Gastrocnemius medialis (tissue), 4 donors: ENCODE measurements at regions not wholly inside any gene's neighbourhood (a gene's known extent, or its start where the extent isn't known, plus 50 kb on each side); places are given as distances from the start of the nearest gene placed in this dataset.

Experiments used
- ATAC-seq, 2 donors: fragments of 150-250 bp; one replicate each; pipeline ENCODE4 v1.9.1; 2016
- DNase-seq, 2 donors: peaks; one replicate each; pipeline ENCODE4 v3.0.0-alpha.2; 2019
- H3K27ac ChIP-seq, 4 donors: fragments of 200-600 bp; sonication (generic); 1 replicate in 1 of 4; 2 replicates in 3 of 4; pipeline ENCODE4 v1.5.1; 2016 to 2018; ENCODE audit warnings: mild to moderate bottlenecking in 2 of 4, moderate library complexity in 1 of 4
- H3K27me3 ChIP-seq, 3 donors: fragments of 200-600 bp; sonication (generic) in 2 of 3; 1 replicate in 1 of 3; 2 replicates in 2 of 3; pipeline versions ENCODE4 v1.5.1 to v1.6.0; 2016 to 2019; ENCODE audit warnings: mild to moderate bottlenecking in 1 of 3, moderate library complexity in 1 of 3
- H3K36me3 ChIP-seq, 2 donors: fragments of 200-600 bp; sonication (generic) in 1 of 2; one replicate each; pipeline ENCODE4 v1.5.1; 2017 to 2018
- H3K4me1 ChIP-seq, 2 donors: fragments of 200-600 bp; sonication (generic) in 1 of 2; one replicate each; pipeline ENCODE4 v1.5.1; 2016 to 2017; ENCODE audit warnings: mild to moderate bottlenecking in 2 of 2
- H3K4me3 ChIP-seq, 4 donors: fragments of 200-600 bp; sonication (generic) in 3 of 4; 1 replicate in 1 of 4; 2 replicates in 3 of 4; pipeline ENCODE4 v1.5.1; 2016 to 2019; ENCODE audit warnings: mild to moderate bottlenecking in 2 of 4
- H3K9me3 ChIP-seq, 3 donors: fragments of 200-600 bp; sonication (generic) in 2 of 3; 1 replicate in 1 of 3; 2 replicates in 2 of 3; pipeline ENCODE4 v1.5.1; 2016 to 2019
- POLR2A ChIP-seq, 2 donors: fragments of 450-650 bp; IDR thresholded peaks; one replicate each; pipeline ENCODE4 v1.6.1; 2017; ENCODE audit warnings: antibody characterized with exemption in 2 of 2, mild to moderate bottlenecking in 2 of 2, moderate library complexity in 2 of 2
- in situ Hi-C, 4 donors: fragments of 200-750 bp; cut with MboI; loops; one replicate each; pipeline versions ENCODE4 v1.15.0 to v1.8.0; 2017; ENCODE audit warnings: low sequenced_read_pairs in 4 of 4
- intact Hi-C: fragments of 100-400 bp; cut with DNase I; formaldehyde crosslinking; loops from one replicate; pipeline ENCODE4 v1.15.1; 2023; ENCODE audit warnings: low total_unique reads
- TF ChIP-seq, protein P1 (sequence below), 5 experiments: fragments of 450-650 bp in 3 of 5; fragments of 200-600 bp in 2 of 5; sonication (generic) in 2 of 5; IDR thresholded peaks in 4 of 5; conservative IDR thresholded peaks in 1 of 5; 1 replicate in 4 of 5; 2 replicates in 1 of 5; pipeline ENCODE4 v1.5.1; 2016 to 2019; ENCODE audit warnings: antibody characterized with exemption in 5 of 5, mild to moderate bottlenecking in 3 of 5, moderate library complexity in 3 of 5

DNA sequence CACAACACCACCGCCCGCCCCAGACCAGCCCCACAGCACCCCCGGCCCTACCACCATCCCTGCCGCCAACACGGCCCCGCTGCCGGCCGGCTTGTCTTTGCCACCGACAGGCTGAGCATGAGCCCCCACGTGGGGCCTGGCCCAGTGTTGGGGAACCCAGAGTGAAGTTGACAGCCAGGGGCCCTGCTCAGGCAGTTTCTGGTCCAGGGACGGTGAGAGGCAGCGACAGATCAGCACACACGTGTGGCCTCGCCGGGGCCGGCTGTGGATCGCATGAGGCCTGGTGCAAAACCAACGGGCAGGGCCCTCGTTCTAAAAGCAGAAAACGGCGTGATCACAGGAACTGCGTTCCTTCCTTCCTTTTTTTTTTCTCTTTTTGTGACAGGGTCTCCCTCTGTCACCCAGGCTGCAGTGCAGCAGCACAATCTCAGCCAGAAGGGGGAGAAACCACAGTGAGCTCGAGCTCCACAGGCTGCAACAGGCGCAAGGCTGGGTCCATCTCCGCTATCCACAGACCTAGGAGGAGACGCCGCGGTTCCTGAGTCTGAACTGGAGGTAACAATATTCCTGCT is 50.5 kb upstream of the FBRSL1 start:
- ATAC-seq (no peak), DNase-seq (no peak)
- in situ Hi-C loops = no loop called here
- Histone ChIP-seq H3K36me3 (no peaks in the 10 kb centered on the region), H3K27me3 (peaks cover 5 to 16% (median 12%) of the 10 kb centered on the region in 3 donors), H3K27ac (no peak overlapping the region), H3K9me3 (no peaks in the 10 kb centered on the region), H3K4me1 (no peaks in the 10 kb centered on the region), H3K4me3 (no peak overlapping the region)
- TF ChIP-seq, protein P1, sequence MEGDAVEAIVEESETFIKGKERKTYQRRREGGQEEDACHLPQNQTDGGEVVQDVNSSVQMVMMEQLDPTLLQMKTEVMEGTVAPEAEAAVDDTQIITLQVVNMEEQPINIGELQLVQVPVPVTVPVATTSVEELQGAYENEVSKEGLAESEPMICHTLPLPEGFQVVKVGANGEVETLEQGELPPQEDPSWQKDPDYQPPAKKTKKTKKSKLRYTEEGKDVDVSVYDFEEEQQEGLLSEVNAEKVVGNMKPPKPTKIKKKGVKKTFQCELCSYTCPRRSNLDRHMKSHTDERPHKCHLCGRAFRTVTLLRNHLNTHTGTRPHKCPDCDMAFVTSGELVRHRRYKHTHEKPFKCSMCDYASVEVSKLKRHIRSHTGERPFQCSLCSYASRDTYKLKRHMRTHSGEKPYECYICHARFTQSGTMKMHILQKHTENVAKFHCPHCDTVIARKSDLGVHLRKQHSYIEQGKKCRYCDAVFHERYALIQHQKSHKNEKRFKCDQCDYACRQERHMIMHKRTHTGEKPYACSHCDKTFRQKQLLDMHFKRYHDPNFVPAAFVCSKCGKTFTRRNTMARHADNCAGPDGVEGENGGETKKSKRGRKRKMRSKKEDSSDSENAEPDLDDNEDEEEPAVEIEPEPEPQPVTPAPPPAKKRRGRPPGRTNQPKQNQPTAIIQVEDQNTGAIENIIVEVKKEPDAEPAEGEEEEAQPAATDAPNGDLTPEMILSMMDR (IDR thresholded peaks at IDR 0.05 in 4 of 5, conservative IDR thresholded peaks at IDR 0.05 in 1 of 5) = no peak
- no peak for TF ChIP-seq POLR2A (IDR thresholded peaks at IDR 0.05)
- intact Hi-C loops = no loop called here

DNA sequence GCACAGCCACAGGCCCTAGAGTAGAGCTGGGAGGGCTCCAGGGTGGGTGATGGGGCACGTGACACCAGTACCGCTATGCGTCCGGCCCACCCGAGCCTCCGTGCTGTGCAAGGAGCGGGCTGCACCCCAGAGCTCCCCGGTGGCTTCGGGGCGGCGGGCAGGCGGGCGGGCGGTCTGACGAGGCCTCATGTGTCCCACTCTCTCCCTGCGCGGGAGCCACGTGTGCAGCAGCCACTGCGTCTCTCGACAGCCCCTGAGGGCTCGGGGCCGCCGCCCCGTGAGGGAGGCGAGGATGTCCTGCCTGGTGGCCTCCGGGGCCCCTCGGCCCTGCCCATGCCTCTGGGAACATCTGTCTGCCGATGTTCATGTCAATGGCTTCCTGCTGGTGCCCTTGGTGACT is 51.2 kb upstream of the FBRSL1 start:
- Histone ChIP-seq H3K27ac (no peak overlapping the region), H3K36me3 (no peaks in the 10 kb centered on the region), H3K9me3 (no peaks in the 10 kb centered on the region), H3K4me1 (no peaks in the 10 kb centered on the region), H3K4me3 (no peak overlapping the region), H3K27me3 (peaks cover 12 to 19% (median 15%) of the 10 kb centered on the region in 3 donors)
- in situ Hi-C loops (no loop called here), intact Hi-C loops (no loop called here)
- TF ChIP-seq POLR2A (IDR thresholded peaks at IDR 0.05) = no peak
- TF ChIP-seq, protein P1 (IDR thresholded peaks at IDR 0.05 in 4 of 5, conservative IDR thresholded peaks at IDR 0.05 in 1 of 5) = no peak
- ATAC-seq = no peak
- DNase-seq = no peak

DNA sequence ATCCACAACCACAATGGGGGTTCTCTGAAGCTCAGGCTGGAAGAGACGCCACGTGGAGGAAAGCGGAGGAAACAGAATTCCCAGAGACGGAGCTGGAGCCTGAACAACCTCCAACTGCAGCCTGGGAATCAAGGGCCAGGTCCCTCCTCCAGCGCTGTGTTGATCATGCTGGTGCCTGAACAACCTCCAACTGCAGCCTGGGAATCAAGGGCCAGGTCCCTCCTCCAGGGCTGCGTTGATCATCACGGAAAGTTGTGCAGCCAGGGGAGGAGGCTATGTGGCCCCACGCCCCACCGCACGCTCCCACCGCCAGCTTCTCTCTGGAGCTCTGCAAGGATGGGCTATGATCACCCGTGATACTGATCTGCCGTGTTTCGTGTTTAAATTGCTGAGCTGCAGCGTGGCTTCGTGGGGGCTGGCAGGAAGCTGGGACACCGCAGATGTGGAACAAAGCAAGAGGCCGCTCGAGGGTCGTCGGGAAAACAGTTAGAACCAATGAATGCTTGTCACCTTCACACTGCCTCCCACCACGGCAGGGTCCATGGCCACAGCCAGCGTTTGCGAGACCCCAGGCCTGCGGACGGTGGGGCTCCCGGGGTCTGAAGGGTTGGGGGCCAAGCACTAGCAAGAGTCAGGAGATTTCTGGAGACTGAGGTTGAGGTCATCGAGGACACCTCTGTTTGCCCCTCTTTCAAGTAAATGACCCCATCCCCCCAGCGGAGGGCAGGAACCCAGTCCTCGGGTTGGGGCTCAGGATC is 51.8 kb upstream of the FBRSL1 start:
- in situ Hi-C loops = no loop called here
- Histone ChIP-seq H3K36me3 (no peaks in the 10 kb centered on the region), H3K4me1 (no peaks in the 10 kb centered on the region), H3K4me3 (no peak overlapping the region), H3K27me3 (peaks cover 18 to 21% (median 20%) of the 10 kb centered on the region in 3 donors), H3K9me3 (no peaks in the 10 kb centered on the region), H3K27ac (no peak overlapping the region)
- TF ChIP-seq, protein P1 (IDR thresholded peaks at IDR 0.05 in 4 of 5, conservative IDR thresholded peaks at IDR 0.05 in 1 of 5) = no peak
- TF ChIP-seq POLR2A (IDR thresholded peaks at IDR 0.05) = no peak
- intact Hi-C loops = no loop called here
- ATAC-seq (no peak), DNase-seq (no peak)

DNA sequence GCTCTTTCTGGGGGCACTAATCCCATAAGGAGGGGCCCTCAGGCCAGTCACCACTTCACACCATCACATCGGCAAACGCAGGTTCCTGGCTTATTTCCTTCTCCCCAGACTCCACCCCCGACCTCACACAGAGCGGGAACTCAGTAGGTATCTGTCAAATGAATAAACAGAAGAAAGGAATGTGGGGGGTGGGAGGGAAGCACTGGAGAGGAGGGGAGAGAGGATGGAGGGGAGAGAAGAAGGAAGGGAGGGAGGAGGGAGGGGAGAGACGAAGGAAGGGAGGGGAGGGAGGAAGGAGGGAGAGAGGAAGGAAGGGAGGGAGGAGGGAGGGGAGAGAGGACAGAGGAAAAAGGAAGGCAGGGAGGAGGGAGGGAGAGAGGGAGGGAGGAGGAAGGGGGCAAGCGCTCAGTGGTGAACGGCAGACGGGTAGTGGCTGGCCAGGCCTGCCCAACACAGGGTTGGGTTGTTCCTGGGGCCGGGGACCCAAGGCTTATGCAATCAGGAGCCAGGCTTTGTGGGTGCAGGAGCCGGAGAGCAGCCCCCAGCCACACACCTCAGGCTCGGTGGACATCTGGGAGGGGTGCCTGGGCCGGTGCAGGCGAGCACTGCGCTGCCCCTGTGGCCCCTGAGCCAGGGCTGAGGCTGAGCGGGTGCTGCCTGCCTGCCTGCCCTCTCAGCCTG is 52.6 kb upstream of the FBRSL1 start:
- in situ Hi-C loops (no loop called here), intact Hi-C loops (no loop called here)
- TF ChIP-seq, protein P1 (IDR thresholded peaks at IDR 0.05 in 4 of 5, conservative IDR thresholded peaks at IDR 0.05 in 1 of 5) = no peak
- TF ChIP-seq POLR2A (IDR thresholded peaks at IDR 0.05) = no peak
- Histone ChIP-seq H3K4me1 (no peaks in the 10 kb centered on the region), H3K4me3 (no peak overlapping the region), H3K27ac (no peak overlapping the region), H3K36me3 (no peaks in the 10 kb centered on the region), H3K9me3 (no peaks in the 10 kb centered on the region), H3K27me3 (peaks cover 23 to 26% (median 25%) of the 10 kb centered on the region in 3 donors)
- no peak for ATAC-seq
- DNase-seq = no peak
